Ascending aorta (tissue), 2 donors: ENCODE measurements at regions not wholly inside any gene's neighbourhood (a gene's known extent, or its start where the extent isn't known, plus 50 kb on each side); places are given as distances from the start of the nearest gene placed in this dataset.

Source experiments
- DNase-seq, 2 donors: peaks; one replicate each; pipeline ENCODE4 v3.0.0-alpha.2; 2019; ENCODE audit warnings: low spot score in 2 of 2
- H3K27ac ChIP-seq, 2 donors: fragments of 200-600 bp; sonication (generic); one replicate each; pipeline ENCODE4 v1.5.1; 2016 to 2017; ENCODE audit warnings: mild to moderate bottlenecking in 1 of 2
- H3K27me3 ChIP-seq: fragments of 200-600 bp; sonication (generic); one replicate; pipeline ENCODE4 v1.5.1; 2017
- H3K36me3 ChIP-seq, 2 donors: fragments of 200-600 bp; sonication (generic); one replicate each; pipeline ENCODE4 v1.5.1; 2016
- H3K4me1 ChIP-seq, 2 donors: fragments of 200-600 bp; sonication (generic); one replicate each; pipeline ENCODE4 v1.5.1; 2016 to 2017; ENCODE audit warnings: mild to moderate bottlenecking in 1 of 2
- H3K4me3 ChIP-seq, 2 donors: fragments of 200-600 bp; sonication (generic); one replicate each; pipeline ENCODE4 v1.5.1; 2016 to 2017; ENCODE audit warnings: mild to moderate bottlenecking in 1 of 2
- H3K9me3 ChIP-seq, 2 donors: fragments of 200-600 bp; sonication (generic); one replicate each; pipeline ENCODE4 v1.5.1; 2016
- CTCF ChIP-seq, 3 experiments: fragments of 200-600 bp in 2 of 3; fragments of 450-650 bp in 1 of 3; sonication (generic) in 2 of 3; IDR thresholded peaks; one replicate each; pipeline ENCODE4 v1.5.1; 2016 to 2019; ENCODE audit warnings: antibody characterized with exemption in 3 of 3, mild to moderate bottlenecking in 1 of 3, moderate library complexity in 1 of 3
- intact Hi-C: fragments of 100-400 bp; cut with DNase I; formaldehyde crosslinking; loops from one replicate; pipeline ENCODE4 v1.15.1; 2023

- H3K36me3 ChIP-seq, result no peaks in the 10 kb centered on the region
- no peak for DNase-seq
- H3K27me3 ChIP-seq, result no peaks in the 10 kb centered on the region
- no peaks in the 10 kb centered on the region for H3K9me3 ChIP-seq
- H3K4me1 ChIP-seq, result no peaks in the 10 kb centered on the region
- intact Hi-C loops, result no loop called here
- TF ChIP-seq CTCF (IDR thresholded peaks at IDR 0.05), result no peak
- H3K27ac ChIP-seq, result no peak overlapping the region
- H3K4me3 ChIP-seq, result no peak overlapping the region
These were observed 139.6 kb downstream of the GATA3 start for GRCh38 chr10:8194050-8194449.

GRCh38 chr10:8206882-8207281 is 152.4 kb downstream of the GATA3 start:
- H3K27ac ChIP-seq, result no peak overlapping the region
- no peaks in the 10 kb centered on the region for H3K36me3 ChIP-seq
- TF ChIP-seq CTCF (IDR thresholded peaks at IDR 0.05), result no peak
- intact Hi-C loops, result no loop called here
- no peaks in the 10 kb centered on the region for H3K27me3 ChIP-seq
- DNase-seq, result no peak
- no peak overlapping the region for H3K4me3 ChIP-seq
- H3K4me1 ChIP-seq, result no peaks in the 10 kb centered on the region
- H3K9me3 ChIP-seq, result no peaks in the 10 kb centered on the region

DNA sequence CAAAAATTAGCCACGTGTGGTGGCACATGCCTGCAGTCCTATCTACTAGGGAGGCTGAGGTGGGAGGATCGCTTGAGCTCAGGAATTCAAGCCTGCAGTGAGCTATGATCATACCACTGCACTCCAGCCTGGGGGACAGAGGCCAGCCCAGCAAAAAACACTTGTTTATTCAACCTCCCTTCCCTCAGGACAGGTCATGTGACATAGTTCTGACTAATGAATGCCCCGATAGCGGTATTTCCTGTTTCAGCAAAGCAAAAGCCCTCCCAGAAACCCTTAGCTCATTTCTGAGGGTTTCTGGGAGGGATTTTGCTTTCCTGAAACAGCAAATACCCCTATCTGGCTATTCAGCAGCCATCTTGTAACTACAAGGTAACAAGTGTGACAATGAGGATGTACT is 157.1 kb downstream of the GATA3 start:
- Histone ChIP-seq H3K27me3 (no peaks in the 10 kb centered on the region), H3K9me3 (no peaks in the 10 kb centered on the region), H3K4me1 (no peaks in the 10 kb centered on the region), H3K4me3 (no peak overlapping the region), H3K27ac (no peak overlapping the region), H3K36me3 (no peaks in the 10 kb centered on the region)
- TF ChIP-seq CTCF (IDR thresholded peaks at IDR 0.05), result no peak
- intact Hi-C loops, result no loop called here
- DNase-seq, result no peak

- no peaks in the 10 kb centered on the region for H3K27me3 ChIP-seq
- no peak for TF ChIP-seq CTCF (IDR thresholded peaks at IDR 0.05)
- no peaks in the 10 kb centered on the region for H3K9me3 ChIP-seq
- no peaks in the 10 kb centered on the region for H3K36me3 ChIP-seq
- intact Hi-C loops, result no loop called here
- H3K27ac ChIP-seq, result no peak overlapping the region
- H3K4me3 ChIP-seq, result no peak overlapping the region
- no peak for DNase-seq
- no peaks in the 10 kb centered on the region for H3K4me1 ChIP-seq
These were observed 159.2 kb downstream of the GATA3 start for GRCh38 chr10:8213735-8214134.

DNA sequence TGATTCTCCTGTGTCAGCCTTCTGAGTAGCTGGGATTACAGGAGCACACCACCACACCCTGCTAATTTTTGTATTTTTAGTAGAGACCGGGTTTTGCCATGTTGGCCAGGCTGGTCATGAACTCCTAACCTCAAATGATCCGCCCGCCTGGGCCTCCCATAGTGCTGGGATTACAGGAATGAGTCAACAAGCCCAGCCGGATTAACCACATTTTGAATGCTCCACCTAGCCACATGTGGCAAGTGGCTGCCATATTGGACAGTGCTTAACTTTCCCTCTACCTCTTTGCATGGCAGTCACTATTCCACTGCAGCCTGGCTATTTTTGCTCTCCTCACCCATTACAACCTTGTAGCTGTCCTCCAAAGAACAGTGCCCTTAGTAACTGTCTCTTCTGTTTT is 160.1 kb downstream of the GATA3 start:
- Histone ChIP-seq H3K27ac (no peak overlapping the region), H3K9me3 (no peaks in the 10 kb centered on the region), H3K4me1 (no peaks in the 10 kb centered on the region), H3K27me3 (no peaks in the 10 kb centered on the region), H3K36me3 (no peaks in the 10 kb centered on the region), H3K4me3 (no peak overlapping the region)
- intact Hi-C loops, result no loop called here
- TF ChIP-seq CTCF (IDR thresholded peaks at IDR 0.05), result no peak
- DNase-seq, result no peak

DNA sequence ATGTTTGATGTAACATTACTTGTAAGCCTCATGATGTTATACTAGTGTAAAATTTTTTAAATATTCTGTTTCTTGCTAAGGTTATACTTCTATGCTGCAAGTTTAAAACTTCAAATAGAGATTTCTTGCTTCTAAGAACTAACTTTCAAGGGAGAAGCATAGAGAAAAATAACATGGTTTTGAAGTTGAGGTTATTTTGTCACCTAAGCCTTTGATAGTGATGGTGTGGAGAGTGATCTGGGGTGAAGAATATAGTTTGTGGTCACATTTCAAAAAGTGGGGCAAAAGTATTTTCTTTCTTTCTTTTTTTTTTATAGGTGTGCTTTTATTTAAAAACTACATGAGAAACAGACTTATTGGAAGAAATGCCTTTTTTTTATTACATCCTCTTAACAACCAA is 162.4 kb downstream of the GATA3 start:
- H3K27me3 ChIP-seq, result no peaks in the 10 kb centered on the region
- intact Hi-C loops, result no loop called here
- H3K9me3 ChIP-seq, result no peaks in the 10 kb centered on the region
- no peaks in the 10 kb centered on the region for H3K4me1 ChIP-seq
- no peaks in the 10 kb centered on the region for H3K36me3 ChIP-seq
- DNase-seq, result no peak
- TF ChIP-seq CTCF (IDR thresholded peaks at IDR 0.05), result no peak
- no peak overlapping the region for H3K4me3 ChIP-seq
- no peak overlapping the region for H3K27ac ChIP-seq
